Smooth muscle cell (in vitro differentiated cells): ENCODE measurements at regions not wholly inside any gene's neighbourhood (a gene's known extent, or its start where the extent isn't known, plus 50 kb on each side); places are given as distances from the start of the nearest gene placed in this dataset.

Source experiments
- DNase-seq: peaks from one replicate; lab custom pipeline; 2025; ENCODE audit not compliant: unreplicated experiment; lab: John Stamatoyannopoulos, UW
- H2AFZ ChIP-seq: fragments of 200-600 bp; sonication (generic); 2 replicates; pipeline ENCODE4 v1.6.0; 2016; ENCODE audit warnings: antibody characterized with exemption, low read depth, mild to moderate bottlenecking
- H3F3A ChIP-seq: fragments of 200-600 bp; sonication (generic); 2 replicates; pipeline ENCODE4 v1.6.0; 2017; ENCODE audit warnings: antibody characterized with exemption, low read depth
- H3K27ac ChIP-seq: fragments of 200-600 bp; sonication (generic); 2 replicates; pipeline ENCODE4 v1.5.1; 2016; ENCODE audit warnings: low read depth, mild to moderate bottlenecking
- H3K27me3 ChIP-seq: fragments of 200-600 bp; sonication (generic); 2 replicates; pipeline ENCODE4 v1.6.1; 2016; ENCODE audit warnings: low read depth, mild to moderate bottlenecking
- H3K36me3 ChIP-seq: fragments of 200-600 bp; sonication (generic); 2 replicates; pipeline ENCODE4 v1.5.1; 2016; ENCODE audit warnings: low read depth
- H3K4me1 ChIP-seq: fragments of 200-600 bp; sonication (generic); 2 replicates; pipeline ENCODE4 v1.5.1; 2016; ENCODE audit warnings: low read depth
- H3K4me2 ChIP-seq: fragments of 200-600 bp; sonication (generic); 2 replicates; pipeline ENCODE4 v1.6.0; 2016; ENCODE audit warnings: mild to moderate bottlenecking
- H3K4me3 ChIP-seq: fragments of 200-600 bp; sonication (generic); 2 replicates; pipeline ENCODE4 v1.5.1; 2016; ENCODE audit warnings: mild to moderate bottlenecking
- H3K79me2 ChIP-seq: fragments of 200-600 bp; sonication (generic); 2 replicates; pipeline ENCODE4 v1.6.0; 2016; ENCODE audit warnings: low read depth, mild to moderate bottlenecking
- H3K9ac ChIP-seq: fragments of 200-600 bp; sonication (generic); 2 replicates; pipeline ENCODE4 v1.6.0; 2016; ENCODE audit warnings: low read depth
- H3K9me3 ChIP-seq: fragments of 200-600 bp; sonication (generic); replicated peaks from 2 replicates; pipeline ENCODE4 v1.5.1; 2016; ENCODE audit warnings: low read depth
- H4K20me1 ChIP-seq: fragments of 200-600 bp; sonication (generic); 2 replicates; pipeline ENCODE4 v1.6.0; 2016; ENCODE audit warnings: low read depth
- WGBS: methylation state at CpG from one replicate; pipeline ENCODE4 v1.1.7; 2016; ENCODE audit warnings: low lambda C conversion rate; 5-methylcytosine and 5-hydroxymethylcytosine counted together
- TF ChIP-seq, protein P1 (sequence below): fragments of 200-600 bp; sonication (generic); IDR thresholded peaks from 2 replicates; pipeline ENCODE4 v1.5.1; 2017; ENCODE audit warnings: borderline replicate concordance, mild to moderate bottlenecking, antibody characterized with exemption; ENCODE audit not compliant: insufficient read depth, poor library complexity, severe bottlenecking

GRCh38 chr9:36738318-36738976 is 165.8 kb downstream of the MELK start:
- H2AFZ ChIP-seq = no peak overlapping the region
- H3K4me1 ChIP-seq = no peaks in the 10 kb centered on the region
- peaks cover 44% of the 10 kb centered on the region for H3K27me3 ChIP-seq
- DNase-seq = no peak
- H3K36me3 ChIP-seq = no peaks in the 10 kb centered on the region
- 90% methylated on average over 11 of the region's 11 CpGs for WGBS
- H3K9me3 ChIP-seq = no peaks in the 10 kb centered on the region
- H3F3A ChIP-seq = no peaks in the 10 kb centered on the region
- H3K27ac ChIP-seq = no peak overlapping the region
- H3K9ac ChIP-seq = no peak overlapping the region
- no peaks in the 10 kb centered on the region for H3K79me2 ChIP-seq
- H3K4me2 ChIP-seq = no peak overlapping the region
- TF ChIP-seq, protein P1, sequence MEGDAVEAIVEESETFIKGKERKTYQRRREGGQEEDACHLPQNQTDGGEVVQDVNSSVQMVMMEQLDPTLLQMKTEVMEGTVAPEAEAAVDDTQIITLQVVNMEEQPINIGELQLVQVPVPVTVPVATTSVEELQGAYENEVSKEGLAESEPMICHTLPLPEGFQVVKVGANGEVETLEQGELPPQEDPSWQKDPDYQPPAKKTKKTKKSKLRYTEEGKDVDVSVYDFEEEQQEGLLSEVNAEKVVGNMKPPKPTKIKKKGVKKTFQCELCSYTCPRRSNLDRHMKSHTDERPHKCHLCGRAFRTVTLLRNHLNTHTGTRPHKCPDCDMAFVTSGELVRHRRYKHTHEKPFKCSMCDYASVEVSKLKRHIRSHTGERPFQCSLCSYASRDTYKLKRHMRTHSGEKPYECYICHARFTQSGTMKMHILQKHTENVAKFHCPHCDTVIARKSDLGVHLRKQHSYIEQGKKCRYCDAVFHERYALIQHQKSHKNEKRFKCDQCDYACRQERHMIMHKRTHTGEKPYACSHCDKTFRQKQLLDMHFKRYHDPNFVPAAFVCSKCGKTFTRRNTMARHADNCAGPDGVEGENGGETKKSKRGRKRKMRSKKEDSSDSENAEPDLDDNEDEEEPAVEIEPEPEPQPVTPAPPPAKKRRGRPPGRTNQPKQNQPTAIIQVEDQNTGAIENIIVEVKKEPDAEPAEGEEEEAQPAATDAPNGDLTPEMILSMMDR = no peak
- no peak overlapping the region for H3K4me3 ChIP-seq
- no peaks in the 10 kb centered on the region for H4K20me1 ChIP-seq

DNA sequence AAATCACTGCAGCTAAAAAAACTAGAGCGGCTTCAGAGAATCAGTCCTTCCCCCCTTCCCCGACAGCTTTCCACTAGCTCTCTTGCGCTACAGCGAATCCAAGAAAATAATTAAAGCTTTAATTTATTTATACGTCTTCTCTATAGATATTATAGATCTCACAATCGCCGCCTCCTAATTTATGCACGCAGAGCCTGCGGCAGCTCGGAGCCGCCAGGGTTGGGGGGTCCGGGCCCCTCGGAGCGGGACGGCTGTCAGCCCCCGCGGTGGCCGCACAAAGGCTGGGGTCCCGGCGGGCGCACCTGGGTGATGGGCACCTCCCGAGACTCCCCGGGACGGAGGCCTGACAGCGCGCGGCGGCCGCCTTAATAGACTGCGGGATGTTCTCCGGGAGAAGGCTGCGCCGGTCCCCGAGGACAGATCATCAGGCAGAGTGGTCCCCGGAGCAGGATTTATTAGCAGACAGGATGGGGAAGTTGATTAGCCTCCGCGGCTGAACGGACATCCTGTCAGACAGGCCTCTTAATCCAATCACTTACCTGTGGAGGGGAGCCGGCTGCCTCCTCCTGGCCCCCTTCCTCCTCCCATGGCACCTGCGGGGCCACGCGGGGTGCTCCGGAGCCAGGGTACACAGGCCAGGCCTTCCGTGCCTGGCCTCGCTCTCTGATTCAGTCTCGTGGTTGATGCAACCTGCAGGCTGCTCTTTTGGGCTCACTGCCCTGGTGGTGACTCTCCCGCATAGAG is 166.8 kb downstream of the MELK start:
- no peak overlapping the region for H3K4me2 ChIP-seq

DNA sequence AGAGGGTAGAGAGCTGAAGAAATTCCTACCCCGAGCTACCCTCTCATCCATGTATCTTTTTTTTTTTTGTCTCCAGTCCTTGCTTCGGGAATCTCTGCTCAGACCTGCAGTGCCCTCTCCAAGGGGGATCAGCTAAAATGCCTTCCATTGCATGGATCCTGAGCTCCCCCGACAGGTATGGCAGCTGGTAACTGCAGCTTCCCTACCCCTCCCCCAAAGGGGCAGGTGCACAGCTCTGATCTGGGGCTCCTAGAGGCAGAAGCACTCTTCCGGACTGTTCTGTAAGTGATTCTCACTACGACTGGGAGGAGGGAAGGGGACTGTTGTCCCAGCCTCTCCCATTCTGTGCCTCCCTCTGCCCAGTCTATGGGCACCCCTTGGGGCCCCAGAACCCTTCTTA is 169.6 kb downstream of the MELK start:
- H3K9ac ChIP-seq = no peak overlapping the region
- TF ChIP-seq, protein P1 = no peak
- H2AFZ ChIP-seq = no peak overlapping the region
- no peaks in the 10 kb centered on the region for H3K4me1 ChIP-seq
- H4K20me1 ChIP-seq = no peaks in the 10 kb centered on the region
- no peaks in the 10 kb centered on the region for H3K79me2 ChIP-seq
- peaks cover 63% of the 10 kb centered on the region for H3K27me3 ChIP-seq
- H3K27ac ChIP-seq = no peak overlapping the region
- H3F3A ChIP-seq = no peaks in the 10 kb centered on the region
- WGBS = 77% methylated on average over 5 of the region's 5 CpGs
- DNase-seq = no peak
- no peaks in the 10 kb centered on the region for H3K36me3 ChIP-seq
- no peak overlapping the region for H3K4me3 ChIP-seq
- H3K9me3 ChIP-seq = no peaks in the 10 kb centered on the region
- no peak overlapping the region for H3K4me2 ChIP-seq

More for the DNA sequence above, 166.8 kb downstream of the MELK start:
- 60% methylated on average over 46 of the region's 47 CpGs for WGBS
- Histone ChIP-seq H3K27ac (no peak overlapping the region), H3K9me3 (no peaks in the 10 kb centered on the region), H2AFZ (no peak overlapping the region), H3K36me3 (no peaks in the 10 kb centered on the region), H3F3A (no peaks in the 10 kb centered on the region), H4K20me1 (no peaks in the 10 kb centered on the region), H3K4me1 (no peaks in the 10 kb centered on the region), H3K27me3 (peaks cover 53% of the 10 kb centered on the region), H3K79me2 (no peaks in the 10 kb centered on the region), H3K4me3 (no peak overlapping the region), H3K9ac (no peak overlapping the region)
- DNase-seq = no peak
- TF ChIP-seq, protein P1 = no peak
